A549 (cell line): ENCODE measurements at regions not wholly inside any gene's neighbourhood (a gene's known extent, or its start where the extent isn't known, plus 50 kb on each side); places are given as distances from the start of the nearest gene placed in this dataset.
"Not testable (repeated sequence)": the region's sequence is repeated elsewhere in the genome, so short reads cannot be mapped to it uniquely, and the experiment has no call there.

ENCODE experiments used
- ATAC-seq, 2 experiments: fragments of 200-7000 bp in 1 of 2; fragments of >200 bp in 1 of 2; cut with Nextera tagmentation in 1 of 2; cut with Tn5 transposase in 1 of 2; 3 replicates each; pipeline versions ENCODE4 v1.8.0 to v1.9.1; 2018 to 2020; ENCODE audit warnings: mild to moderate bottlenecking in 1 of 2, moderate library complexity in 1 of 2
- CTCF ChIA-PET: fragments of 300-600 bp; sonication (Branson Sonifier 250); formaldehyde crosslinking; extraction: SDS; loops from one replicate; lab custom pipeline; 2021; ENCODE audit warnings: antibody characterized with exemption, inconsistent platforms; lab: Yijun Ruan, JAX
- POLR2A ChIA-PET: fragments of 350-600 bp; formaldehyde crosslinking; extraction: SDS; loops from one replicate; lab custom pipeline; 2021; ENCODE audit warnings: antibody characterized with exemption, inconsistent platforms; lab: Yijun Ruan, JAX
- DNase-seq, 2 experiments: peaks; one replicate each; pipeline versions ENCODE4 v3.0.0 to v3.0.0-alpha.2; 2011 to 2016; ENCODE audit warnings: low read depth in 1 of 2, low spot score in 1 of 2
- FAIRE-seq: peaks from 2 replicates; lab custom pipeline; 2011; peaks lifted over from hg19 to GRCh38; lab: Jason Lieb, UNC
- H3K27ac ChIP-seq, 2 experiments: fragments of >200 bp; sonication (Bioruptor Twin); formaldehyde crosslinking; 3 replicates each; pipeline ENCODE4 v1.5.1; 2016 to 2017
- H3K4me1 ChIP-seq: fragments of >200 bp; sonication (Bioruptor Twin); formaldehyde crosslinking; 3 replicates; pipeline ENCODE4 v1.6.1; 2016
- H3K4me2 ChIP-seq: fragments of >200 bp; sonication (Bioruptor Twin); formaldehyde crosslinking; 3 replicates; pipeline ENCODE4 v1.6.1; 2016
- H3K4me3 ChIP-seq: fragments of >200 bp; sonication (Bioruptor Twin); formaldehyde crosslinking; 3 replicates; pipeline ENCODE4 v1.5.1; 2016
- H3K9me3 ChIP-seq: fragments of >200 bp; sonication (Bioruptor Twin); formaldehyde crosslinking; 3 replicates; pipeline ENCODE4 v1.6.1; 2016
- BCL3 ChIP-seq: fragments of >200 bp; sonication (Bioruptor Twin); formaldehyde crosslinking; IDR thresholded peaks from 3 replicates; pipeline ENCODE4 v1.6.1; 2016
- CEBPB ChIP-seq, 2 experiments: fragments of >200 bp in 1 of 2; sonication (Bioruptor Twin) in 1 of 2; formaldehyde crosslinking in 1 of 2; IDR thresholded peaks; 2 replicates each; pipeline ENCODE4 v1.6.1; 2012 to 2016
- CHD2 ChIP-seq: fragments of 150-350 bp; IDR thresholded peaks from 2 replicates; pipeline ENCODE4 v1.6.1; 2014; ENCODE audit warnings: low read length; ENCODE audit not compliant: partially characterized antibody
- FOSB ChIP-seq: fragments of 250-450 bp; sonication (Bioruptor Pico); IDR thresholded peaks from 2 replicates; pipeline ENCODE4 v1.5.0; 2020; ENCODE audit warnings: mild to moderate bottlenecking, moderate library complexity
- HDAC2 ChIP-seq: fragments of 200-600 bp; sonication (generic); IDR thresholded peaks from 2 replicates; pipeline ENCODE4 v1.6.1; 2016
- KDM5A ChIP-seq: fragments of 200-600 bp; sonication (generic); IDR thresholded peaks from 2 replicates; pipeline ENCODE4 v1.6.1; 2016; ENCODE audit warnings: antibody characterized with exemption, mild to moderate bottlenecking
- MAFK ChIP-seq: fragments of 450-650 bp; IDR thresholded peaks from 2 replicates; pipeline ENCODE4 v1.6.1; 2014; ENCODE audit not compliant: partially characterized antibody
- NR3C1 ChIP-seq: fragments of >200 bp; sonication (Bioruptor Twin); formaldehyde crosslinking; IDR thresholded peaks from 3 replicates; pipeline ENCODE4 v1.6.1; 2017
- RARB ChIP-seq: fragments of 250-450 bp; sonication (Bioruptor Pico); IDR thresholded peaks from 2 replicates; pipeline ENCODE4 v1.8.0; 2021; ENCODE audit warnings: mild to moderate bottlenecking, moderate library complexity
- SMC3 ChIP-seq: fragments of >200 bp; sonication (Bioruptor Twin); formaldehyde crosslinking; IDR thresholded peaks from 3 replicates; pipeline ENCODE4 v1.6.1; 2018; ENCODE audit warnings: inconsistent platforms
- USF2 ChIP-seq: fragments of 450-650 bp; IDR thresholded peaks from 2 replicates; pipeline ENCODE4 v1.6.1; 2014; ENCODE audit warnings: antibody characterized with exemption
- ZSCAN20 ChIP-seq: fragments of 250-450 bp; sonication (Bioruptor Pico); IDR thresholded peaks from 2 replicates; pipeline ENCODE4 v1.8.0; 2022; ENCODE audit warnings: mild to moderate bottlenecking, moderate library complexity
- WGBS: methylation state at CpG from one replicate; pipeline ENCODE4 v1.1.6; 2017; ENCODE audit errors: missing lambda C conversion rate; 5-methylcytosine and 5-hydroxymethylcytosine counted together

- FAIRE-seq, H3K9me3 ChIP-seq, H3K27ac ChIP-seq, ATAC-seq, H3K4me1 ChIP-seq, H3K4me3 ChIP-seq, DNase-seq, POLR2A ChIA-PET, H3K4me2 ChIP-seq: not testable (repeated sequence)
- peak; percentile 32 for TF ChIP-seq MAFK
- WGBS, result 87% methylated on average over 10 of the region's 13 CpGs
- CTCF ChIA-PET, result interaction anchor here (1.2 kb wide), 1 partner anchor 19 kb away, joined by 3 read pairs; no protein-coding TSS in a partner anchor
These were observed 57.6 kb upstream of the SNAPC3 start for GRCh38 chr9:15364975-15365553.

GRCh38 chr9:15361737-15362136 is 54.7 kb upstream of the TTC39B start:
- 68% methylated on average over 2 of the region's 2 CpGs for WGBS
- H3K27ac ChIP-seq, result no peak overlapping the region
- FAIRE-seq (no peak), DNase-seq (no peak), ATAC-seq (no peak)
- H3K4me3 ChIP-seq, result no peak overlapping the region
- ChIA-PET POLR2A (no interaction called here), CTCF (no interaction called here)
- TF ChIP-seq SMC3 (no peak), CEBPB (IDR thresholded peaks at IDR 0.05) (peak in 1 of 2 experiments; percentile 19; a peak in 1 of 4 replicates)
- H3K4me2 ChIP-seq, result no peak overlapping the region
- no peaks in the 10 kb centered on the region for H3K9me3 ChIP-seq
- no peaks in the 10 kb centered on the region for H3K4me1 ChIP-seq

GRCh38 chr9:15357050-15357653 is 50.1 kb upstream of the TTC39B start:
- 87% methylated on average over 4 of the region's 4 CpGs for WGBS
- H3K4me1 ChIP-seq, result no peaks in the 10 kb centered on the region
- ATAC-seq, result peak in 1 of 2 experiments; percentile 52; a peak in 1 of 6 replicates
- POLR2A ChIA-PET, result interaction anchor here (0.7 kb wide), 1 partner anchor 25 kb away, joined by 3 read pairs; no protein-coding TSS in a partner anchor
- CTCF ChIA-PET, result interaction anchor here (0.7 kb wide), 3 partner anchors 37 to 793 kb away, joined by 3 read pairs; no protein-coding TSS in a partner anchor
- no peaks in the 10 kb centered on the region for H3K9me3 ChIP-seq
- peak in 1 of 2 experiments; percentile 23 for DNase-seq
- H3K4me3 ChIP-seq, result no peak overlapping the region
- no peak overlapping the region for H3K4me2 ChIP-seq
- no peak for FAIRE-seq
- TF ChIP-seq BCL3 (no peak), HDAC2 (no peak), RARB (no peak), ZSCAN20 (CRISPR knock-in tag) (no peak), USF2 (no peak), CHD2 (no peak), KDM5A (no peak), FOSB (CRISPR knock-in tag) (no peak), NR3C1 (no peak)
- no peak overlapping the region for H3K27ac ChIP-seq
